GM13977 (cell line): ENCODE measurements at regions not wholly inside any gene's neighbourhood (a gene's known extent, or its start where the extent isn't known, plus 50 kb on each side); places are given as distances from the start of the nearest gene placed in this dataset.
"Not testable (repeated sequence)": the region's sequence is repeated elsewhere in the genome, so short reads cannot be mapped to it uniquely, and the experiment has no call there.

ENCODE experiments used
- DNase-seq: peaks from one replicate; pipeline ENCODE4 v3.0.0; 2012; ENCODE audit warnings: low spot score
- in situ Hi-C: fragments of 300-500 bp; cut with MboI; formaldehyde crosslinking; loops from one replicate; pipeline ENCODE4 v1.12.0; 2022; ENCODE audit warnings: low sequenced_read_pairs, low pct_unique_long_range_greater_than_20kb, mixed read lengths, inconsistent platforms; ENCODE audit not compliant: unreplicated experiment

GRCh38 chr14:19303844-19304243 is 130.3 kb downstream of the POTEG start:
- in situ Hi-C loops: not testable (repeated sequence)

GRCh38 chr14:19304442-19304841 is 129.7 kb downstream of the POTEG start:
- DNase-seq, in situ Hi-C loops: not testable (repeated sequence)

More at GRCh38 chr14:19303844-19304243, 130.3 kb downstream of the POTEG start:
- DNase-seq: not testable (repeated sequence)

GRCh38 chr14:19304918-19305317 is 129.2 kb downstream of the POTEG start:
- in situ Hi-C loops, DNase-seq: not testable (repeated sequence)

GRCh38 chr14:19305776-19306175 is 128.4 kb downstream of the POTEG start:
- in situ Hi-C loops, DNase-seq: not testable (repeated sequence)

- in situ Hi-C loops, DNase-seq: not testable (repeated sequence)
Measured at GRCh38 chr14:19306405-19306804, 127.7 kb downstream of the POTEG start.

GRCh38 chr14:19311023-19311422 is 123.1 kb downstream of the POTEG start:
- DNase-seq, in situ Hi-C loops: not testable (repeated sequence)

GRCh38 chr14:19330678-19331077 is 103.5 kb downstream of the POTEG start:
- in situ Hi-C loops, DNase-seq: not testable (repeated sequence)

- DNase-seq, in situ Hi-C loops: not testable (repeated sequence)
Measured at GRCh38 chr14:19337232-19338059, 96.7 kb downstream of the POTEG start.

GRCh38 chr14:19338060-19338372 is 96.1 kb downstream of the POTEG start:
- DNase-seq, in situ Hi-C loops: not testable (repeated sequence)

- not testable (repeated sequence) for DNase-seq
Measured at GRCh38 chr14:19340976-19341375, 93.2 kb downstream of the POTEG start.

GRCh38 chr14:19341627-19342026 is 92.5 kb downstream of the POTEG start:
- in situ Hi-C loops, DNase-seq: not testable (repeated sequence)

More at GRCh38 chr14:19340976-19341375, 93.2 kb downstream of the POTEG start:
- in situ Hi-C loops: not testable (repeated sequence)

GRCh38 chr14:19344261-19344660 is 89.9 kb downstream of the POTEG start:
- DNase-seq, in situ Hi-C loops: not testable (repeated sequence)

- DNase-seq, in situ Hi-C loops: not testable (repeated sequence)
Measured at GRCh38 chr14:19344689-19345088, 89.5 kb downstream of the POTEG start.

- DNase-seq, in situ Hi-C loops: not testable (repeated sequence)
Measured at GRCh38 chr14:19345298-19345911, 88.7 kb downstream of the POTEG start.

GRCh38 chr14:19346074-19346480 is 88.1 kb downstream of the POTEG start:
- DNase-seq, in situ Hi-C loops: not testable (repeated sequence)

- DNase-seq, in situ Hi-C loops: not testable (repeated sequence)
Measured at GRCh38 chr14:19346636-19347035, 87.5 kb downstream of the POTEG start.

- in situ Hi-C loops, DNase-seq: not testable (repeated sequence)
Measured at GRCh38 chr14:19347112-19347511, 87.0 kb downstream of the POTEG start.
